Esophagus squamous epithelium (tissue), 4 donors: ENCODE measurements at regions not wholly inside any gene's neighbourhood (a gene's known extent, or its start where the extent isn't known, plus 50 kb on each side); places are given as distances from the start of the nearest gene placed in this dataset.

ENCODE experiments used
- CTCF ChIP-seq, 6 experiments: fragments of 450-650 bp in 4 of 6; fragments of 200-600 bp in 2 of 6; sonication (generic) in 2 of 6; IDR thresholded peaks; one replicate each; pipeline ENCODE4 v1.5.1; 2016 to 2019; ENCODE audit warnings: antibody characterized with exemption in 6 of 6, mild to moderate bottlenecking in 4 of 6, moderate library complexity in 4 of 6
- POLR2A ChIP-seq, 4 donors: fragments of 450-650 bp; IDR thresholded peaks; one replicate each; pipeline ENCODE4 v1.6.1; 2017; ENCODE audit warnings: antibody characterized with exemption in 4 of 4, mild to moderate bottlenecking in 4 of 4, moderate library complexity in 3 of 4

- TF ChIP-seq CTCF (IDR thresholded peaks at IDR 0.05) (no peak), POLR2A (IDR thresholded peaks at IDR 0.05) (no peak)
Observed at GRCh38 chr14:62125793-62126192, 363.6 kb downstream of the SNAPC1 start.
